ENCODE measurements at regions not wholly inside any gene's neighbourhood (a gene's known extent, or its start where the extent isn't known, plus 50 kb on each side); places are given as distances from the start of the nearest gene placed in this dataset.

GRCh38 chr11:71339396-71339881 lies 87.1 kb upstream of the SHANK2 start:
- no peak for TF ChIP-seq CTCF (IDR thresholded peaks at IDR 0.05; ENCODE audit: low read length)
- no peak for TF ChIP-seq EZH2 (IDR thresholded peaks at IDR 0.05; ENCODE audit: borderline replicate concordance, low read length)
